Left renal pelvis (tissue), 4 donors: ENCODE measurements at regions not wholly inside any gene's neighbourhood (a gene's known extent, or its start where the extent isn't known, plus 50 kb on each side); places are given as distances from the start of the nearest gene placed in this dataset.
"Not testable (repeated sequence)": the region's sequence is repeated elsewhere in the genome, so short reads cannot be mapped to it uniquely, and the experiment has no call there.

ENCODE experiments used
- DNase-seq, 4 donors: peaks; one replicate each; pipeline ENCODE4 v3.0.0-alpha.2; 2013; ENCODE audit warnings: low read depth in 4 of 4, low spot score in 3 of 4

- no peak for DNase-seq
These were observed 85.6 kb upstream of the SNX7 start for GRCh38 chr1:98575955-98576354.

GRCh38 chr1:98565951-98566350 lies 95.6 kb upstream of the SNX7 start:
- DNase-seq: no peak

GRCh38 chr1:98559291-98559690 lies 102.2 kb upstream of the SNX7 start:
- no peak for DNase-seq

- DNase-seq: no peak
These were observed 103.6 kb upstream of the SNX7 start for GRCh38 chr1:98557895-98558294.

- no peak for DNase-seq
These were observed 104.9 kb upstream of the SNX7 start for GRCh38 chr1:98556521-98557158.

GRCh38 chr1:98555814-98556213 lies 105.7 kb upstream of the SNX7 start:
- no peak for DNase-seq

- not testable (repeated sequence) for DNase-seq
These were observed 108.9 kb upstream of the SNX7 start for GRCh38 chr1:98552576-98553074.

GRCh38 chr1:98550076-98550475 lies 111.4 kb upstream of the SNX7 start:
- DNase-seq: no peak

GRCh38 chr1:98546319-98546718 lies 115.2 kb upstream of the SNX7 start:
- no peak for DNase-seq

- no peak for DNase-seq
These were observed 123.4 kb upstream of the SNX7 start for GRCh38 chr1:98538106-98538505.

- no peak for DNase-seq
These were observed 138.3 kb upstream of the SNX7 start for GRCh38 chr1:98523256-98523655.

GRCh38 chr1:98516306-98516705 lies 145.2 kb upstream of the SNX7 start:
- DNase-seq: no peak

GRCh38 chr1:98515744-98516143 lies 145.8 kb upstream of the SNX7 start:
- DNase-seq: no peak

GRCh38 chr1:98512216-98512615 lies 149.3 kb upstream of the SNX7 start:
- DNase-seq: not testable (repeated sequence)

- DNase-seq: no peak
These were observed 157.8 kb upstream of the SNX7 start for GRCh38 chr1:98503771-98504170.

GRCh38 chr1:98502937-98503336 lies 158.6 kb upstream of the SNX7 start:
- no peak for DNase-seq

- no peak for DNase-seq
These were observed 161.2 kb upstream of the SNX7 start for GRCh38 chr1:98500324-98500723.

- no peak for DNase-seq
These were observed 162.9 kb upstream of the SNX7 start for GRCh38 chr1:98498651-98499050.

GRCh38 chr1:98497497-98497896 lies 164.0 kb upstream of the SNX7 start:
- no peak for DNase-seq

GRCh38 chr1:98496256-98496995 lies 165.1 kb upstream of the SNX7 start:
- no peak for DNase-seq

- no peak for DNase-seq
These were observed 168.1 kb upstream of the SNX7 start for GRCh38 chr1:98493469-98493868.

- no peak for DNase-seq
These were observed 171.4 kb upstream of the SNX7 start for GRCh38 chr1:98490099-98490498.
